ENCODE measurements at regions not wholly inside any gene's neighbourhood (a gene's known extent, or its start where the extent isn't known, plus 50 kb on each side); places are given as distances from the start of the nearest gene placed in this dataset.

DNA sequence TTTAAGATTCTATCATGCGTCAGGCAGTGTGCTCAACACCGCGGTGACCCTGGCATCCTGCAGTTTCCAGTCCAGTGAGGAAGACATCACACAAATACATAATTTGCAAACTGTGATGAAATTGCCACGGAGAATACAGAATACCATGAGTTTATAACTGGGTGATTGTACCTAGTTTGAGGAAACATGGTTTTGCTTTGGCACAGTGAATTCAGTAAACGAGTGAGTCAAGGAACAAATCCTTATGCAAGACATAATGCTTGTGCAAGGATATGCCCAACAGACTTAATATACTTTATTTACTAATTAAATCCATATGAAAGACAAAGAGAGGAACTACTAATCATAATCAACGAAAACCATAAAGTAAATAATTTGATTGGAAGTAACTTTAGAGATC is 311.8 kb upstream of the TMTC1 start:
- Histone ChIP-seq H3K4me3 (ENCODE audit: insufficient read depth, low read depth, low read length) (no peak overlapping the region), H3K4me1 (ENCODE audit: insufficient read depth, low read length) (no peaks in the 10 kb centered on the region), H4K20me1 (ENCODE audit: insufficient read depth, low read length) (no peaks in the 10 kb centered on the region), H3K27ac (ENCODE audit: low read depth, low read length) (no peak overlapping the region), H3K79me2 (ENCODE audit: insufficient read depth, low read length) (no peaks in the 10 kb centered on the region), H3K4me2 (ENCODE audit: low read length) (no peak overlapping the region), H3K9ac (ENCODE audit: low read length) (no peak overlapping the region), H3K27me3 (ENCODE audit: insufficient read depth, low read length) (no peaks in the 10 kb centered on the region), H3K9me3 (ENCODE audit: insufficient read depth, low read depth, low read length) (no peaks in the 10 kb centered on the region), H2AFZ (ENCODE audit: low read depth, low read length) (no peak overlapping the region), H3K36me3 (ENCODE audit: insufficient read depth, low read length) (no peaks in the 10 kb centered on the region)
- TF ChIP-seq, protein P1, sequence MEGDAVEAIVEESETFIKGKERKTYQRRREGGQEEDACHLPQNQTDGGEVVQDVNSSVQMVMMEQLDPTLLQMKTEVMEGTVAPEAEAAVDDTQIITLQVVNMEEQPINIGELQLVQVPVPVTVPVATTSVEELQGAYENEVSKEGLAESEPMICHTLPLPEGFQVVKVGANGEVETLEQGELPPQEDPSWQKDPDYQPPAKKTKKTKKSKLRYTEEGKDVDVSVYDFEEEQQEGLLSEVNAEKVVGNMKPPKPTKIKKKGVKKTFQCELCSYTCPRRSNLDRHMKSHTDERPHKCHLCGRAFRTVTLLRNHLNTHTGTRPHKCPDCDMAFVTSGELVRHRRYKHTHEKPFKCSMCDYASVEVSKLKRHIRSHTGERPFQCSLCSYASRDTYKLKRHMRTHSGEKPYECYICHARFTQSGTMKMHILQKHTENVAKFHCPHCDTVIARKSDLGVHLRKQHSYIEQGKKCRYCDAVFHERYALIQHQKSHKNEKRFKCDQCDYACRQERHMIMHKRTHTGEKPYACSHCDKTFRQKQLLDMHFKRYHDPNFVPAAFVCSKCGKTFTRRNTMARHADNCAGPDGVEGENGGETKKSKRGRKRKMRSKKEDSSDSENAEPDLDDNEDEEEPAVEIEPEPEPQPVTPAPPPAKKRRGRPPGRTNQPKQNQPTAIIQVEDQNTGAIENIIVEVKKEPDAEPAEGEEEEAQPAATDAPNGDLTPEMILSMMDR (IDR thresholded peaks at IDR 0.05; ENCODE audit: insufficient read depth, low read depth, low read length), result no peak
- no peak for TF ChIP-seq EZH2 (IDR thresholded peaks at IDR 0.05; ENCODE audit: insufficient read depth, low read length)
- Mint-ChIP-seq H3K9me3 (ENCODE audit: unreplicated experiment) (no peaks in the 10 kb centered on the region), H3K4me1 (ENCODE audit: low read depth, unreplicated experiment) (peaks cover 3% of the 10 kb centered on the region), H3K27me3 (ENCODE audit: low read depth, unreplicated experiment) (no peaks in the 10 kb centered on the region), H3K4me3 (ENCODE audit: unreplicated experiment) (no peak overlapping the region), H3K27ac (ENCODE audit: unreplicated experiment) (no peak overlapping the region), H3K36me3 (ENCODE audit: low read depth, unreplicated experiment) (no peaks in the 10 kb centered on the region)
- DNase-seq (ENCODE audit: low read depth) (no peak), FAIRE-seq (no peak)

DNA sequence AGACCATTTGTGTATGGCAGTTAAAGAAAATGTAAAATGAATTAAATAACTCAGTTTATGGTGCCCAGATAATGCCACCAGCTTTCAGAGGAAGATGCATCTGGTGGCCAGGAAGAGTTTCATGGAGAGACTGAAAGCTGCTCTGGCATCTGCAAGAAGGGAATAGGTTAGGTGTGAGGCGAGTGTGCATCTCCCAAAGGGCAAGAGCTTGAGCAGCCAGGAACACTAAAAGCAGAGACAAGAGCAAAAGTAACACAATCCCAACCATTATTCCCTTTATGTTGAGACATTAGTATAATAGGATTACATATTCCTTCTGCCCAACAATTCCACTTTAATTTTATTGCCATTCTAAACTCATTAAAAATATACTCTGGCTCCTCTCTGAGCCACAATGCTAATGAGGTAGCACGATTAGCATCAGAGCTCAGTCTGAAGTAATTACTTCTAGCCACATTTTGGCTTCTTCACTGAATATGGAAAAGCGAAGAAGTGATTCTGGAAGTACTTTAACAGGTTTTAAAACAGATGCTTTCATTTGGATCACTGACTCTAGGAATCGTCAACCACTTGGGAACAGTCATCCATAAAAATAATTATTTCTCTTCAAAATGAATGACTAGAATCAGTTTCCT is 309.4 kb upstream of the TMTC1 start:
- H3K4me1 ChIP-seq (ENCODE audit: insufficient read depth, low read length), result no peaks in the 10 kb centered on the region
- Mint-ChIP-seq H3K9me3 (ENCODE audit: unreplicated experiment) (no peaks in the 10 kb centered on the region), H3K27me3 (ENCODE audit: low read depth, unreplicated experiment) (no peaks in the 10 kb centered on the region), H3K27ac (ENCODE audit: unreplicated experiment) (no peak overlapping the region), H3K4me3 (ENCODE audit: unreplicated experiment) (no peak overlapping the region), H3K4me1 (ENCODE audit: low read depth, unreplicated experiment) (no peaks in the 10 kb centered on the region), H3K36me3 (ENCODE audit: low read depth, unreplicated experiment) (no peaks in the 10 kb centered on the region)
- no peak for FAIRE-seq
- TF ChIP-seq, protein P1 (IDR thresholded peaks at IDR 0.05; ENCODE audit: insufficient read depth, low read depth, low read length), result no peak
- TF ChIP-seq EZH2 (IDR thresholded peaks at IDR 0.05; ENCODE audit: insufficient read depth, low read length), result no peak
- no peaks in the 10 kb centered on the region for H3K9me3 ChIP-seq (ENCODE audit: insufficient read depth, low read depth, low read length)
- no peak overlapping the region for H2AFZ ChIP-seq (ENCODE audit: low read depth, low read length)
- H3K36me3 ChIP-seq (ENCODE audit: insufficient read depth, low read length), result no peaks in the 10 kb centered on the region
- H3K27ac ChIP-seq (ENCODE audit: low read depth, low read length), result no peak overlapping the region
- H3K4me2 ChIP-seq (ENCODE audit: low read length), result no peak overlapping the region
- H3K27me3 ChIP-seq (ENCODE audit: insufficient read depth, low read length), result no peaks in the 10 kb centered on the region
- H3K9ac ChIP-seq (ENCODE audit: low read length), result no peak overlapping the region
- H3K79me2 ChIP-seq (ENCODE audit: insufficient read depth, low read length), result no peaks in the 10 kb centered on the region
- no peaks in the 10 kb centered on the region for H4K20me1 ChIP-seq (ENCODE audit: insufficient read depth, low read length)
- H3K4me3 ChIP-seq (ENCODE audit: insufficient read depth, low read depth, low read length), result no peak overlapping the region
- no peak for DNase-seq (ENCODE audit: low read depth)

DNA sequence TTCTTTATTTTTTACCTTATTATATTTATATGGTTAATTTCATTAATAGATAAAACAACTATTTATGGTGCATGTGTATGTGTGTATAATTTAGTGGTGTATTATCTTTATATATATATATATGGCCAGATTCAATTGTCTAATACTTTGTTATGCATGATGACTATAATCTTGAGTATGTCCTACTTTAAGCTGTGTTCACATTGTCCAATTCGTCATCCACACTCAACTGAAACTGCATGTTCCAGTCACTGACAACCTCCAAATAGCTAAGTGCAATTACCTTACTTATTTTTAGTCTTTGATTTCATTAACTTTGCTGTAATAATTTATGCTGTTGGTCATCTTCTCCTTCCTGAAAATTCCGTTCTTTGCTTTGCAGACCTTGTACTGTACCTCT is 306.5 kb upstream of the TMTC1 start:
- no peak overlapping the region for H3K4me3 Mint-ChIP-seq (ENCODE audit: unreplicated experiment)
- H2AFZ ChIP-seq (ENCODE audit: low read depth, low read length), result no peak overlapping the region
- no peak overlapping the region for H3K27ac Mint-ChIP-seq (ENCODE audit: unreplicated experiment)

More for the DNA sequence above, 306.5 kb upstream of the TMTC1 start:
- Mint-ChIP-seq H3K4me1 (ENCODE audit: low read depth, unreplicated experiment) (no peaks in the 10 kb centered on the region), H3K36me3 (ENCODE audit: low read depth, unreplicated experiment) (no peaks in the 10 kb centered on the region), H3K9me3 (ENCODE audit: unreplicated experiment) (no peaks in the 10 kb centered on the region), H3K27me3 (ENCODE audit: low read depth, unreplicated experiment) (no peaks in the 10 kb centered on the region)
- H4K20me1 ChIP-seq (ENCODE audit: insufficient read depth, low read length), result no peaks in the 10 kb centered on the region
- H3K4me3 ChIP-seq (ENCODE audit: insufficient read depth, low read depth, low read length), result no peak overlapping the region
- H3K79me2 ChIP-seq (ENCODE audit: insufficient read depth, low read length), result no peaks in the 10 kb centered on the region
- H3K36me3 ChIP-seq (ENCODE audit: insufficient read depth, low read length), result no peaks in the 10 kb centered on the region
- TF ChIP-seq EZH2 (IDR thresholded peaks at IDR 0.05; ENCODE audit: insufficient read depth, low read length), result no peak
- TF ChIP-seq, protein P1 (IDR thresholded peaks at IDR 0.05; ENCODE audit: insufficient read depth, low read depth, low read length), result no peak
- FAIRE-seq (no peak), DNase-seq (ENCODE audit: low read depth) (no peak)
- H3K9ac ChIP-seq (ENCODE audit: low read length), result no peak overlapping the region
- H3K4me2 ChIP-seq (ENCODE audit: low read length), result no peak overlapping the region
- H3K27me3 ChIP-seq (ENCODE audit: insufficient read depth, low read length), result no peaks in the 10 kb centered on the region
- H3K4me1 ChIP-seq (ENCODE audit: insufficient read depth, low read length), result no peaks in the 10 kb centered on the region
- no peak overlapping the region for H3K27ac ChIP-seq (ENCODE audit: low read depth, low read length)
- H3K9me3 ChIP-seq (ENCODE audit: insufficient read depth, low read depth, low read length), result no peaks in the 10 kb centered on the region
